ENCODE measurements at regions not wholly inside any gene's neighbourhood (a gene's known extent, or its start where the extent isn't known, plus 50 kb on each side); places are given as distances from the start of the nearest gene placed in this dataset.

GRCh38 chr15:81531109-81531592 lies 157.1 kb upstream of the TMC3 start:
- TF ChIP-seq CTCF (IDR thresholded peaks at IDR 0.05) = no peak
- TF ChIP-seq POLR2A (IDR thresholded peaks at IDR 0.05) = no peak

All from esophagus squamous epithelium (tissue), 4 donors.